ENCODE measurements at regions not wholly inside any gene's neighbourhood (a gene's known extent, or its start where the extent isn't known, plus 50 kb on each side); places are given as distances from the start of the nearest gene placed in this dataset.

GRCh38 chr9:91043811-91044175, 242.2 kb downstream of the SYK start:
- TF ChIP-seq, protein P1, sequence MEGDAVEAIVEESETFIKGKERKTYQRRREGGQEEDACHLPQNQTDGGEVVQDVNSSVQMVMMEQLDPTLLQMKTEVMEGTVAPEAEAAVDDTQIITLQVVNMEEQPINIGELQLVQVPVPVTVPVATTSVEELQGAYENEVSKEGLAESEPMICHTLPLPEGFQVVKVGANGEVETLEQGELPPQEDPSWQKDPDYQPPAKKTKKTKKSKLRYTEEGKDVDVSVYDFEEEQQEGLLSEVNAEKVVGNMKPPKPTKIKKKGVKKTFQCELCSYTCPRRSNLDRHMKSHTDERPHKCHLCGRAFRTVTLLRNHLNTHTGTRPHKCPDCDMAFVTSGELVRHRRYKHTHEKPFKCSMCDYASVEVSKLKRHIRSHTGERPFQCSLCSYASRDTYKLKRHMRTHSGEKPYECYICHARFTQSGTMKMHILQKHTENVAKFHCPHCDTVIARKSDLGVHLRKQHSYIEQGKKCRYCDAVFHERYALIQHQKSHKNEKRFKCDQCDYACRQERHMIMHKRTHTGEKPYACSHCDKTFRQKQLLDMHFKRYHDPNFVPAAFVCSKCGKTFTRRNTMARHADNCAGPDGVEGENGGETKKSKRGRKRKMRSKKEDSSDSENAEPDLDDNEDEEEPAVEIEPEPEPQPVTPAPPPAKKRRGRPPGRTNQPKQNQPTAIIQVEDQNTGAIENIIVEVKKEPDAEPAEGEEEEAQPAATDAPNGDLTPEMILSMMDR (IDR thresholded peaks at IDR 0.05): no peak
- no peak overlapping the region for H3K27ac ChIP-seq
- no peak overlapping the region for H3K4me3 ChIP-seq
- no peak for DNase-seq (ENCODE audit: low spot score)

DNA sequence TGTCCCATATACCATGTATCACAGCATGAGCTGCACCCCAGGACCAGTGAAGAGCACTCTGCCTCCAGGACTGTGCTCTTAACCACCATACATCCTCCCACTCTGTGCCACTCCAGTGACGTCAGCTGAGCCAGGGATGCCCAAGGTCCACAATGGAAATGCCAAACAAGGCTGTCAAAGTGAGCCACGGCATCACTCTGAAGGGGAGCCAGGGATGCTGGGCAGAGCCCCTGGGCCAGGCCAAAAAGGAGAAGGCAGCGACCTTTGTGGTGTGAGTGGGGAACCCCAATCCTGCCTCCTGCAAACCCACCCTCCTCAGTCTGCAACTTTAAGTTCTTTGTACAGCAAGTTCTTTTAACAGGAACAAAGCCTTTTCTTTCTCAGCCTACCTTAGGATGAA, 242.7 kb downstream of the SYK start:
- TF ChIP-seq, protein P1 (IDR thresholded peaks at IDR 0.05): no peak
- H3K4me3 ChIP-seq: no peak overlapping the region
- no peak overlapping the region for H3K27ac ChIP-seq
- DNase-seq (ENCODE audit: low spot score): no peak

DNA sequence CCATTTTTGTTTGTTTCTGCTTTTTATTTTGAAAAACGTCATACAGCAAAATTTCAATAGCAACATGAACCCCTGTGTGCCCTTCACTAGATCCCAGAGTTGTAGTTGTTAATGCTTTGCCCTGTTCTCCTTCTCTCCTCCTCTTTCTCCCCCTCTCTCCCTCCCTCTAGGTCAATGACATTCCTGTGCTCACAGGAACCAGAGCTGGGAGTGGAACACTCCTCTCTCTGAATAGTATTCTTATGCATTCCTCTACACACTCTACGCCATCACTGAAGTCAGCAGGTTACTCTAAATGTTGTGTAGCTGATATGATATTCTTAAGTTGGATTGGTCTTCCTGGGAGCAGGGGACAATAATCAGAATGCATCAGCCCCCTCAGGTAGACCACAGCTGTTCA, 243.4 kb downstream of the SYK start:
- TF ChIP-seq, protein P1 (IDR thresholded peaks at IDR 0.05): no peak
- no peak for DNase-seq (ENCODE audit: low spot score)
- Histone ChIP-seq H3K4me3 (no peak overlapping the region), H3K27ac (no peak overlapping the region)

DNA sequence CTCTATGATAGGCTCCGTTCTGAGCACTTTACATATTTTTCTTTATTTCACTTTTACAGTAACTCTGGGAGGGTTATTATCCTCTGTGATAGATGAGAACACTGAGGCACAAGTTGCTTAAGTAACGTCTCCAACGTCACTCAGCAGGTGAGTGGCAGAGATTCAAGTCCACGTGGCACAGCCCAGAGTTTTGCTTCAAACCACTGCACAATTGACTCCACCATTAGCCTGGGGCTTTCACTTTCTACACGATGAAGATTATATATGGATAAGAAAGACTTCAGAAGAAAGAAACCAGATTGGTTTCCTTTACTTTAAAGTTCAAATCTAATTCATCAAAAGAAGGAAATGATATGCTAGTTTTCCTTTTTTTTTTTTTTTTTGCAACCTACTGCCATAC, 245.9 kb downstream of the SYK start:
- no peak overlapping the region for H3K4me3 ChIP-seq
- no peak for DNase-seq (ENCODE audit: low spot score)
- no peak overlapping the region for H3K27ac ChIP-seq
- TF ChIP-seq, protein P1 (IDR thresholded peaks at IDR 0.05): no peak

- DNase-seq (ENCODE audit: low spot score): no peak
- TF ChIP-seq, protein P1 (IDR thresholded peaks at IDR 0.05): no peak
- no peak overlapping the region for H3K4me3 ChIP-seq
- no peak overlapping the region for H3K27ac ChIP-seq
Observed at GRCh38 chr9:91047993-91048607, 246.5 kb downstream of the SYK start.

DNA sequence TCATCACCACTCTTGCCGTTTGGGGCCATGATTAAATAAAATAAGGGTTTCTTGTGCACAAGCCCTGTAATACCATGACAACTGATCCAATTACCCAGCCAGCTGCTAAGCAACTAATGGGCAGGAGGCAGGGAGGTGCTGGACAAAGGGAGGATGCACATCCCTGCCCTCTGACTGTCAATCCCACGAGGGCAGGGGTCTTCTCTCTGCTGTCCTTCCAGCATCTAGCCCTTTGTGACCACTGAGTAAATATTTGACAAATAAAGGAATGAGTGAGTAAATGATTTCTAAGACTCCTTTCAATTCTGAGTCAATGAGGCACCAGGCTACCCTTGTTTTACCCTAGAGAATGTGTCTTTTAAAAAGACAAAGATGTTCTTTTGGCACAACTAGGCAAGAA, 247.1 kb downstream of the SYK start:
- TF ChIP-seq, protein P1 (IDR thresholded peaks at IDR 0.05): no peak
- Histone ChIP-seq H3K4me3 (no peak overlapping the region), H3K27ac (no peak overlapping the region)
- DNase-seq (ENCODE audit: low spot score): no peak

- DNase-seq (ENCODE audit: low spot score): no peak
- H3K27ac ChIP-seq: no peak overlapping the region
- H3K4me3 ChIP-seq: no peak overlapping the region
- TF ChIP-seq, protein P1 (IDR thresholded peaks at IDR 0.05): no peak
Observed at GRCh38 chr9:91053824-91054223, 252.2 kb downstream of the SYK start.
